GM21723 (cell line): ENCODE measurements at regions not wholly inside any gene's neighbourhood (a gene's known extent, or its start where the extent isn't known, plus 50 kb on each side); places are given as distances from the start of the nearest gene placed in this dataset.

ENCODE experiments used
- ATAC-seq: cut with Tn5 transposase; IDR thresholded peaks from one replicate; pipeline ENCODE4 v1.9.1; 2021; ENCODE audit warnings: mild to moderate bottlenecking, moderate library complexity; ENCODE audit not compliant: unreplicated experiment

DNA sequence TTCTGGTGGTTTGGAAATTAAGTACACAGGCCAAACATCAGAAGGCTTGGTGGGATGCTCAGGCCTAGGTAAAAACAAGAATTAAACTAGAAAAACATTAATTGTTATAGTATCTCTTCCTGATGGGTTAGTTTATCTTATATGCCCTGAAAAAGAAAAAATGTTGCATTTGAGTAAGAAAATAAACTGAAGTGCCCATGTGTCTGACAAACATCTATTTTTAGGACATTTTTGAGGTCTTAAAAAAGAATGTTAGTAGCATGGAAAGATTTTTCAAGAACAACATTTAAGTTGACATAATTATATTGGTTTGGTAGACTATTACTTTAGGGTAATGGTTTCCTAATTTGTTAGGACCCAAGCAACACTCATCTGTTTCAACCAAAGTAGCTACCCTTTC lies 140.1 kb upstream of the RND3 start:
- ATAC-seq, result no peak

DNA sequence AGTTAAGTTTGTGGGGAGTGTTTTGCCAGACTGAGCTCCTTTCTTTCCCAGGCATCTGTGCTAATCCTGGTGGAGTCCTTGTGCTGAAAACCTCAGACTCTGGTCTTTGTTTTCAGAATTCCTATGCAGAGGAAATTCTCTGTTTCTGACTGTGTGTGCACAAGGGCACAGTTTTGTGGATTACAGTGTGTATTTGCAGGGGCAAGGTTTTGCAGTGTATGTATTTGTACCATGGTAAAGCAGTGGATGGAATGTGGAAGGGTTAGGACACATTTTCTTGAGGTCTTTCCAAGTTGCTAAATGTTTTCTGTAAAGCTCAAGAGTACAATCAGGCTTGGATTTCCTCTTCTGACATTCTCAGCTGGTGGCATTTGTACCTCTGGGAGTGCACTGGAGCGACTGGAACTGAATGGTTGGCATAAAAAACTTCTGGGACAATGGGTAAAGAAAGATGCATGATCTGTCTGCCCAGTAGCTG lies 139.5 kb upstream of the RND3 start:
- ATAC-seq, result no peak

DNA sequence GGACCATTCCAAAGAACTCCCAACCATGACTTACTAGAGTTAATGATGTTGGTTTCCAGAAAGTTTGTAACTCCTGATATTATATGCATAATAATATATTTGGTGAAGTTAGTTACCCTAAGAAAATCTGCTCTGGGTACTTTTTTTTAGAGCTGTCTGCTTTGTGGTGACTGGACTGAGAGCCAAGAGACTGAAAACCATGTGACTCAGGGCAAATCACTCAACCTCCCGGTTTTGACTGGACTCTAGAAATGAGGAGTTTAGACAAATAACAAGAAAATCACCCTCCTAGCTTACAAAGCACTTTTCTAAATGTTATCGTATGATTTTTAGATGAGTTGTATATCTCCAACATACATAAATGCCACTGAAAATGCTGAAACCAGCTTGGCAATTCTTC lies 138.3 kb upstream of the RND3 start:
- ATAC-seq, result no peak

DNA sequence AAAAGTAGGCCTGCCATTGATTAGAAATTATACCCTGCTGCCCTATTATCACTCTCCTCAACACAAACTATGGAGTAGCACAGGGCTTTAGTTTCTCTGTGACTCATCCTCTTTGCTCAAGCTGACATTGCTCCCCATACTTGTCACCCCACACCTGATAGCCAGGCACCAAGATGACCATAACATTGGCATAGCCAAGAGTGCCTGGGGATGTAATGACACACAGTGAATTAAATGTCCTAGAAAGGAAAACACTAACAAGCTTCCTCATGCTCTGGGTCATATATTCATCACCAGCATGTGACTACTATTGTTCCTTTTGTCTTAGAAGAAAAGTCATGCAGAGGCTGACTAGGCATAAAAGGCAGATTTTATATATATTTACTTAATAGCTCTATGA lies 137.8 kb upstream of the RND3 start:
- ATAC-seq, result no peak

DNA sequence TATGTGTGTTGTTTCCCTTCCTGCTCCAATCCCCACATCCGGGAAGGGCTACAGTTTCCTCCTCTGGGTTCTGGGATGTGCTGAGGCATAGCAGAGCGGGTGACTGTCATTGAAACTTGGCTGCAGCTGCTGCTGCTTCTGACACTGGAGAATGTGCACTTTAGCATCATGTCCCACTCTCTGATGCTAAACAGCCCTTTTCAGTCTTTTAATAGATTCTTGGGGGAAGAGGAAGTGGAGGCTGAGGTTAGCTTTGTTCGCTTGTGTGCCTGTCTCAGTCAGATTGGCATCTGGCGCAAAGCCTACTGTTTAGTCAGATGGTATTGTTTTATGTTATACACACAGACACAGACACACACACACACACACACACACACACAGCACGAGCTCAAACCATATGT lies 136.5 kb upstream of the RND3 start:
- ATAC-seq, result no peak

DNA sequence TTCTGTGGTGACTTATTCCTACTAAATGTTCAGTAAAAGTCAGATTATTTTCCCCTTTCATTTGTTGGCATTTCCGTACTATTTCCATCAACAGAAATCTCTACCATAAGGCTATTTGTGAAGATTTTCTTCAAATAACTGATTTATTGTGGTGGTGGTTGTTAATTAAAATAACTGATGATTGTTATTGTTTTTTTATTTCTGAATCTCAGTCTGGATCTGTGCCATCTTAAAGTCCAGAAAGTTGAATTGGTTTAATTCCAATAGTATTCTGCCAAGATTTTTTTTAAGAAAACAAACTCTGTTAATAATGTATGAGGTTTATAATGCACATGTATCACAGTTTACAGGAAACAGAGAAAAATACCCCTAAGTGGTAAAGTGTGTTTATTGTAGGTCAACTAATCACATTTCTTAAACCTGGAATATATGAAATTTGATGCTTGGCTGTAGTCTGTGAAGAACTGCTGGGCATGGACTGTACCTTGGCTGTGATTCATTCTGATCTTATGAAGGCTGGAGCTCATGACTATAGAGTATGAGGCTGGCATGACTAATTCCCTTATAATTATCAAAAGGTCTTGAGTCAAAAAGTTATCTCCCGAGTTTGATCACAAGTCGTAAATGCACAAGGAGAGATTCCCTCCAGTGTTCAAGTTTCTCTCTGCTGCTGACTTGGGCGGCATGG lies 134.2 kb upstream of the RND3 start:
- ATAC-seq, result no peak

DNA sequence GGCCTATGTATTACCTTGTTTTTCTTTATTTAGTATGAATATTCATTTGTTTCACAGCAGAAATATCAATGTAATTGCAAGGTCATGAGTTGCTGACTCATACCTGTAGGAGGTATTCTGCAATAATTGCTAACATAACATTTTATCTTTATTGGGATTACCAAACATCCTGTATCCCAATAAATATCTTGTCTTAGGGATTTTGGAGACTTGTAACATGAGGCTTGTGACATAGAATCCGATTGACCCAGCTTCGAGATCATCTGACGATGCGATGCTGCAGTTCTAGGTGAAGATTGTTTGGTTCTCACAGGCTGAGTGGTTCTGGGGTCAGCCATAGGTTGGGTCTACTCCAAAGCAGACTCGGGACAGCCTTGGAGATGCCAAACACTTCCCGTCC lies 133.4 kb upstream of the RND3 start:
- no peak for ATAC-seq

DNA sequence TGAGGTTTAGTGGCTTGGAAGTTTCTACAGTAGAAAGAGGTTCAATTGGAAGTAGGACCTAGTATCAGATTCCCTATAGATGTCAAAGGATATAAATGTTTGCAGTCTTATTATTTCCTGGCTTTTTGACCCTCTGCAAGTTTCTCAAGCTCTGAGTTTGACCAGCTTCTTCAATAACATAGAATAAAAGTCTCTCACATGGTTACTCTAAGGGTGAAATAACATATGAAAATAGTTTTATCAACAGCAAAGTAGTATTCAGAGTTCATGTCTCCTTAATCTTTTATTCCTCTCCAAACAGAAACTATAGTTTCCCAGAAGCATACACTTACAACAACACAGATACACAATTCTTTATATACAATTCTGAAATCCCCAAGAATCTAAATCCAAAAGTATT lies 132.9 kb upstream of the RND3 start:
- no peak for ATAC-seq

DNA sequence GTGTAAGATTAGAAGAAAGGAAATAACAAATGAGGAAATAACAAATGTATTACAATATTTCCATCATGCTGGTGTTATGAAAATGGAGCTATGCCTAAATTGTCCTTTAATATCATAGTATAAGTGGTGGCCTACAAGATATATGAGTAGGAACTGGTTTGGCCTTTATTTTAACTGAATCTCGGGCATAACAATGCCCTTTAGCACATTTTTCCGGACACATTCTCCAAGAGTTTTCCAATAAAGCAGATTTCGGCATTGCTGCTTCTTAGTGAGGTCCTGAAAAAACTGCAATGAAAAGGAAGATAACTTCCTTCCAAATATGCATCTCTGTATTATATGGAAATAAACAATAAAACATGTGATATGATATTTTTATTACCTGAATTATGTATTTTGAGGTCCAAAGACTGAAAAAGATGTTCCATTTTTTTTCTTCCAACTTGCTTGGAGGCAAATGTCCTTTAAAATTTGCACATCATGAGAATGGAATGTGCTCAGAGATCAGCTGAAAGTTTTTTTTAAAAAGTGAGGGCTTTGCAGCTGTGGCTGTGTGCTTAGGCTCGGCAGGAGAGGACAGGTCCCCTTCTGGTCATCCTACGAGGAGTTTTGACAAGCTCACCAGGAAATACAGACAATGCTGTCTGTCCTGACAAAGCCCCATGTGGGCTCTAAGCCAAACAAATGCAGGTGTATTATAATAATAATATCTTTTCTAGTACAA lies 132.3 kb upstream of the RND3 start:
- ATAC-seq, result no peak

DNA sequence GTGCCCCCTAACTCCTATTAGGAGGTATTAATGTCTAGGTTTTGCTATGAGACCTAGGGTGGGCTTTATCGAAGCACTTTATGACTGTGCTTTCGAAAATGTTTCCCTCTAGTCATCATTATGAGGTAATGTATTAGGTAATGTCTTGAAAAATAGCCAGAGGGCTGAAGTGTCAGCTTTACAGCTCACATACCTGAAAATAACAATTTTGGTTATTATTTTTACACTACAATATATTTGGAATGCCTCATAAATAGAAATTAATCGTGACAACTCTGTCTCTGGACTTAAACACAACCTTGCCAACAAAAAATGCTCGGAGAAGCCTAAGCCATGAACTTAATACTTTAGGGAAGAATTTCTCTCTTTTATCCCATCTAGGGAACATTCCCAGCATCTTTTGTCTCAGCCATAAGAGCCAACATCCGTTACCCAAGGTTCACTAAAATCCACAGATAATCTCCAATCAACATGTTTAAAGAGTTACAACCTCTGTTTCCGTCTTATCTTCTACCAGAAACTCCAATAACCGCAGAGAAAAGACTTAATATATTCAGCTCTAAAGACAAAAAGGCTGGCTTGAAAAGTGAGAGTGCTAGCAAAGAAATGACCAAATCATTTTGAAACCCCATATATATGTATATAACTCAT lies 130.9 kb upstream of the RND3 start:
- no peak for ATAC-seq

DNA sequence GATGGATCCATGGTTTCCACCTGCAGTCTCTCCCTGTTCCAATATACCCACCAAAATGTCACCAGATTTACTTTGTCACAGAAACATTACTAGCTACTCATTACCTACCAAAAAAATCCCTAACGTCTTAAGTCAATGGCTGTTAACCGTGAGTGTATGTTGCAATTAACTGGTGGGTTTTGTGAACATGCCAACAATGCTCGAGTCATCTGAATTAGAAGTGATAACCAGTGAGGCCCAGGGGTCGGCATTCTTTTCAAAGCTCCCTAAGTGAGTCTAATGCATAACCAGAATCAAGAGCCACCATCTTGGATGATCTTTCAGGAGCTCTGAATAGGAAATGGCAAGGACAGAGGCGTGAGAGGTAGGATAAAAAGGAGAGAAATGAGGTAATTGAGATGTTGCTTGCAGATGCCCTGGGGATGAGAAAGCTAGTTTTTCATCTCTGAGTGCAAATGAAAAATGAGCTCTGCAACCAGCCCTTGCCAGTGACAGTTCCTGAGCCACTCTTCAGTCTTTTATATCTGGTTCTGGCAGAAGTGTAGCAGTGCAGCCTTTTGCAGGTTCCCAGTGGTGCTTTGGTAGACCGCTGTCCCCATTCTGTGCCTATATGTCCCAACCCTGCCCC lies 130.0 kb upstream of the RND3 start:
- ATAC-seq, result no peak

DNA sequence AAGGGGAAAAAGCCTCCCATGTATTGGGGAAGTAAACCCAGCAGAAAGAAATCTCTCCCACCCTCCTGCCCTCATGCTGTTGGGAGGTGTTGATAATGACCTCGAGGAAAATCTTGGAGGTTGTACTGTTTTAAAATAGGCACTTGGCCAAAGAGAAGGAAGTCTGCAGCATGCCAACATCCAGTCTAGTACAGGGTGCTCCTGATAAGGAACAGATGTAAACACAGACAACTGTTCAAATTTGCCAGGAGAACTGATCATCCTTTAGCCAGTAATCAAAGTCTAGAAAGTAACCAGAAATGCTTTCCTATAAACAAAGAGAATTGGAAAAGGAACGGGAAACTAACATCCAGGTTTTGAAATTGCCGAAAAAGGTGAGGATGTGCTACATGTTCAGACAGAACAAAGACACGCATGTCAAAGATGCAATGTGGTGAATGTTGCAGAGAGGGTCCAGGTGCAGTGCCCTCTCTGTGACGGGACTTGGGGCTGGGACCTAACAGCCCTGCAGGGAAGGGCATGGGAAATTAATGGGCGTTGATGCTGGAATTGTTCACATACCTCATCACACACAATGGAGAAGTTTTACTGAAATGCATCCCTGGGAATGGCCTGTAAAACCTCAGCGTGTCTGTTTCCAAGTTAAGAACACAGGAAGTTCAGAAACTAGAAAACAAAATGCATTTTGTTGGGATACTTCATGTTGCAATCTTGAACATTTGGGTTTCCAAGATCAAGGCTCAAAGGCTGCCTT lies 125.7 kb upstream of the RND3 start:
- no peak for ATAC-seq

DNA sequence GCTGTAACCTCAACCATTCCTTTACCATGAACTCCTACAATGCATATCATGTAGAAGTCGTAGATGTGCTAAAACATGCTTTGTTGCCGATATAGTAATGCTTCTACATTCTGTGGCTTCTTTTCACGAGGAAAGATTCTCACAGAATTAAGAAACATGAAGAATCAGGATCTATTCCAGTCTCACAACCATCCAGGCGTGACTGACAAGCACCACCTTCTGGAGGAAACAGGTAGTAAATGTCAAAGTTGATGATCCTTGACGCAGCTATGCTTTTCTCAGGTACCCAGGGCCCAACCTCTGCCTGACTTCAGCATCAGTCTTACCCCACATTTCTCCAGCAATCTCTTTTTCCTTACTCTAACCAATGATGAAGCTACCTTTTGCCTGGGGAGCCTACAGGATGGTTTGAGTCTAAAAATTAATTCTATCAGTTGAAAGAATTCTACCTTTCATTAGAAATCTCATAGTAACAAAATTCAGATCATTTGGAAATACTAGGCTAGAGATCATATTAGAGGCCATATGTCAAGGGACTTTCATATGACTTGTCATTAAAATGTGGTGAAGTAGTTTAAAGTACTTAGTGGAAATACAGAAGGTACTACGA lies 123.3 kb upstream of the RND3 start:
- no peak for ATAC-seq

DNA sequence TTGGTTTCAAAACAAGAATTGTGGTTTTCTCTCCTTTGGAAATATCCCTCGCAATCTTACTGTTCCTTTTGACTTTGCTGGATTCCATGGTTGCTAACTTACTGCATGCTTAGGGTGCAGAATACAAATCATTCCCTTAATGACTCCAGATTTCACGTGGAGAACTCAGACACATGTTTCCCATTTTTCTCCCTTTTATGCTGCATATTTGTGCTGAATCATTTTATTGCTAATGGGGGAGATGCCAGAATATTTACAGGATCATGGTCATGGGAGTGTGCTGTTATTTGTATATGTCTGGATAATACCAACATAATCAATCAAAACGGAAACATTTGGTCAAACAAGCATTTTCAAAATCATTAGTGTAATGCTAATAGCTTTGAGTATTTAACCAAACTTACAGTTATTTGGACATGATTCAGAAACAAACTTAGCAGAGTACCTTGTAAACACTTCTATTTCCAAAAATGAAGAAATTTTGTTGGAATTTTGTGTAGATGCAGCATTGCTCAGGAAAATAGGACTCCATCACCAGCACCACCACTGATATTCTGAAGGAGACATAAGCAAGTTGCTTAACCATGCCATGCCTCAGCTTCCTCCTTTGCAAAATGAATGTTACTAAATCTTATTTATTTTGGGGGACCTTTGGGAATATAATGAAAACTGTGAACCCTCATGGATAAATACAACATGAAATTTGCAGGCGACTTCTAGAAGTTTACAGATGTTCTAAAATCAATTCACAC lies 122.5 kb upstream of the RND3 start:
- ATAC-seq, result no peak

DNA sequence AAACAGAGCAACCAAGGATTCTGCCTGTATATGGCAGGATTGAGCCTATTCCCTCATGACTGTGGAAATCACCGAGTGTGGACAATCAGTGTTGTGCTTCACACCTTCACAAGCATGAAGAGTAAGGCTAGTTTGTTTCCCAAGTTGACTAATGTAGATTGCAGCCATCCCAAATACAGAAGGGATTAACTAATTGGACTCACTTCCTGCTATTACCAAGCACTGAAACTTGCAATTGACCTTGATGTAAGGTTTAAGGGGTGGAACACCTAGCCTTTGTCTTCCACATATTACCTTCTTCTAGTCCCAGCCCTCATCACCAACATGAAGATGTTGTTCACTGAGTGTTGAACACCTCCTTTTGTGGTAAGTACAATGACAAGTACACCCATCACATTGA lies 120.9 kb upstream of the RND3 start:
- no peak for ATAC-seq

DNA sequence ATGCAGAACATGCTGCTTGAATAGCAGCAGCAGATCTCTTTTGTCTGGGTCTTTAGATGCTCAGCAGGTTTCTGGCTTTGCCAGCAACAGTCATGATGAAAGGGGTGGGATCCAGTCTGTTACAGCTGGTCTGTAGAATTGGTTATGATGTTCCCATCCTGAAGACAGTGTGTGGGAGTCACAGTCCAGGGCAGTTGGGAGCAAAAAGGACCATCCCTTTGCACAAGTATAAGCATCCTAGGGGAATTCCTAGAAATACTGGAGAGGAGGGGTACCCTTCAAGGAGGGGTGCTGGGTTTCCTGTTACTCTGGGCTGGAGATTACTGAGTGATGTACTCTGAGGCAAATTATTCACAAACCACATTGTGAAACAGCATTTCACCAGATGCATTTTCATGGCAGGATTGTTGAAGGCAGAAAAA lies 119.9 kb upstream of the RND3 start:
- ATAC-seq, result no peak

DNA sequence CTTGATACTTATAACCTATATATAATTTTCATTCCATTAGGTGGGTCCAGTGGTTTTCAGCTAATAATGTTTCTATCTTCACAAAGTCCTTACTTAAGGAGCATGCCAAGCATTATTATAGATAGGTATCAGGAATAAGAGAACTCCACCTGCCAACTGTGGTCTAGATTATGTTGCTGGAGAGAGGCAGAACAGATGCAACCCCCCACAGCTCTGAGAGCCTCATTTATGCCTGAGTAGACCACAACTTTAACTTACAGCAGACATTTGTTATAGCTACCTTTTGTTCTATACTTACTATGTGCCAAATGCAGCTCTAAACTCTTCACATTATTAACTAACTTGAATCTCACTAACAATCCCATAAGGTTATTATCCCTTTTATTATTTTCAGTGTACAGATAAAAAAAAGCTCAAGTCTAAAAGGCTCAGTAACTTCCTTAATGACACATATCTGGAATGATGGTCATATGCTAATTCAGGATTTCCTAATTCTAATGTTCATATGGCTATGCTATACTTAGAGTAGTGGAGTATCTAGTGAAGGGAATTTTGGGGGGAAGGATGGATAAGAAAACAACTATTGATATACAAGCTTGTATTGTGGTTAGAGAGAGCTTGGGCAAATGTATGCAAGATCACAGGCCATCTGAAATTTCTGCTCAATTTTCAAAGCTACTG lies 119.1 kb upstream of the RND3 start:
- no peak for ATAC-seq

DNA sequence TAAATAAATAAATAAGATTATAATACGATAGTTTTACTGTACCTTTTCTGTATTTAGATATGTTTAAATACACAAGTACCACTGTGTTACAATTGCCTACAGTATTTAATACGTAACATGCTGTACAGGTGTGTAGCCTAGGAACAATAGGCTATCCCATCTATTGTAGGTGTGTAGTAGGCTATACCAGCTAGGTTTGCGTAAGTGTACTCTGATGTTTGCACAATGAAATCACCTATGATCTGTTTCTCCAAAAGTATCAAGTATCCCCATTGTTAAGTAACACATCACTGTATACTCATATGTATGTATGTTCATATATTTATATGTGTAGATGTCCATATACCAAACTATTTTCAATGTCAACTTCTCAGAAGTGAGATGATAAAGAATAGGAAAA lies 118.2 kb upstream of the RND3 start:
- no peak for ATAC-seq

DNA sequence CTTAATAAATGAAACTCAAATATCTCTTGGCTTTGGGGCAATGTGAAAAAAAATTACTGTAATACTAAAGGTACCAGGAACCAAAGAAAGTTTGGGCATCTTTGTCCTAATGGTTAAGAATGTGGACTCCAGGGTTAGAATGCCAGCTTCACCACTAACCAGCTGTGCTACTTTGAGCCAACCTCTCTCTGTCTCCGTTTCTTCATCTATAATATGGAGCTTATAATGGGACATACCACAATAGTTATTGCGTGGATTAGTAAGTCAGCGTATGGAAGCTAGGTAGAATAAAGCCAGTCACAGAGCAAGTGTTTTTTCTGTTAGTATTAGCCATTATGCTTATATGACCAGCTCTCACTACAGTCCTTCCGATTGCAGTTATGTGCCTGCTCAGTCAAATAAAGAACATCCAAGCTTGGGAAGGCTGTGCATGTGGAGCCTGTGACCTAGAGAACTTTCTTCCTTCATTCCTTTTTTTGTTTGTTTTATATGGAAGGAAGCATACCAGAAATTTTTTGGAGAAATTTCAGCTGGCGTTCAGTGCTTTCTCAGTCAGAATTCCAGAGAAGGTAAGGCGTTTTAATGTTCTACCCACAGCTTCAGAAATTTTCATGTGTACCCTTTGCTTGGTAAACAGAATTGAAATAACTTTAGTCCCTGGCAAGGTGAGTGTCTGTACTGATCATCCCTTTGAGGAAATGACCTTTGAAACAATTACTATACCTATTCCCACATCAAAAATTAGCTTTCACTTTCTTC lies 114.0 kb upstream of the RND3 start:
- ATAC-seq, result no peak
